Frontal cortex (tissue), 3 donors: ENCODE measurements at regions not wholly inside any gene's neighbourhood (a gene's known extent, or its start where the extent isn't known, plus 50 kb on each side); places are given as distances from the start of the nearest gene placed in this dataset.

ENCODE experiments used
- DNase-seq, 2 donors: peaks; one replicate each; pipeline ENCODE4 v3.0.0; 2012; ENCODE audit warnings: low spot score in 2 of 2
- FAIRE-seq: peaks from 2 replicates; lab custom pipeline; 2012; peaks lifted over from hg19 to GRCh38; lab: Jason Lieb, UNC
- donor health status: control.
- donor health status: control.
- donor health status: control.

GRCh38 chr22:49482811-49483210, 344.9 kb downstream of the BRD1 start:
- DNase-seq (no peak), FAIRE-seq (no peak)

- FAIRE-seq: no peak
Observed at GRCh38 chr22:49481659-49482399, 345.8 kb downstream of the BRD1 start.

GRCh38 chr22:49480896-49481658, 346.6 kb downstream of the BRD1 start:
- DNase-seq (no peak), FAIRE-seq (no peak)

More at GRCh38 chr22:49481659-49482399, 345.8 kb downstream of the BRD1 start:
- DNase-seq: no peak

GRCh38 chr22:49480331-49480730, 347.3 kb downstream of the BRD1 start:
- no peak for FAIRE-seq
- DNase-seq: no peak

GRCh38 chr22:49479566-49479965, 348.1 kb downstream of the BRD1 start:
- FAIRE-seq: no peak

GRCh38 chr22:49476800-49477400, 350.8 kb downstream of the BRD1 start:
- FAIRE-seq (no peak), DNase-seq (no peak)

More at GRCh38 chr22:49479566-49479965, 348.1 kb downstream of the BRD1 start:
- no peak for DNase-seq

- no peak for DNase-seq
Observed at GRCh38 chr22:49476176-49476575, 351.5 kb downstream of the BRD1 start.

GRCh38 chr22:49475253-49475652, 352.4 kb downstream of the BRD1 start:
- DNase-seq: no peak
- no peak for FAIRE-seq

More at GRCh38 chr22:49476176-49476575, 351.5 kb downstream of the BRD1 start:
- FAIRE-seq: no peak

GRCh38 chr22:49473286-49473685, 354.4 kb downstream of the BRD1 start:
- no peak for DNase-seq
- FAIRE-seq: no peak

- FAIRE-seq (no peak), DNase-seq (no peak)
Observed at GRCh38 chr22:49470741-49471503, 356.8 kb downstream of the BRD1 start.

- no peak for DNase-seq
- FAIRE-seq: no peak
Observed at GRCh38 chr22:49469896-49470740, 357.6 kb downstream of the BRD1 start.

- FAIRE-seq (no peak), DNase-seq (no peak)
Observed at GRCh38 chr22:49468487-49469198, 359.0 kb downstream of the BRD1 start.

- no peak for DNase-seq
- no peak for FAIRE-seq
Observed at GRCh38 chr22:49466878-49467595, 360.6 kb downstream of the BRD1 start.

- DNase-seq: no peak
- no peak for FAIRE-seq
Observed at GRCh38 chr22:49464037-49464436, 363.6 kb downstream of the BRD1 start.

- DNase-seq (no peak), FAIRE-seq (no peak)
Observed at GRCh38 chr22:49462795-49463194, 364.9 kb downstream of the BRD1 start.

- FAIRE-seq (no peak), DNase-seq (no peak)
Observed at GRCh38 chr22:49462291-49462690, 365.4 kb downstream of the BRD1 start.

GRCh38 chr22:49461674-49462073, 366.0 kb downstream of the BRD1 start:
- no peak for DNase-seq
- FAIRE-seq: no peak
